SK-N-SH (cell line): ENCODE measurements at regions not wholly inside any gene's neighbourhood (a gene's known extent, or its start where the extent isn't known, plus 50 kb on each side); places are given as distances from the start of the nearest gene placed in this dataset.

Source experiments
- CTCF ChIA-PET: fragments of 300-600, 350-600 bp; formaldehyde crosslinking; extraction: SDS; loops from one replicate; lab custom pipeline; 2021; lab: Yijun Ruan, JAX
- POLR2A ChIA-PET: fragments of 350-600 bp; sonication (Branson Sonifier 250); formaldehyde crosslinking; extraction: SDS; loops from one replicate; lab custom pipeline; 2020; ENCODE audit warnings: antibody characterized with exemption, inconsistent platforms; lab: Yijun Ruan, JAX
- DNase-seq: peaks from one replicate; pipeline ENCODE4 v3.0.0; 2012
- H2AFZ ChIP-seq: fragments of 200-600 bp; sonication (generic); 2 replicates; pipeline ENCODE4 v1.8.1; 2016; ENCODE audit warnings: antibody characterized with exemption, mild to moderate bottlenecking, low read depth
- H3F3A ChIP-seq: fragments of 200-600 bp; sonication (generic); replicated peaks from 2 replicates; pipeline ENCODE3; 2016; ENCODE audit warnings: antibody characterized with exemption, mild to moderate bottlenecking; ENCODE audit not compliant: insufficient read depth
- H3K27ac ChIP-seq, 2 experiments: fragments of 200-500 bp in 1 of 2; fragments of 200-600 bp in 1 of 2; sonication (Bioruptor generic) in 1 of 2; sonication (generic), shearing (Covaris generic) in 1 of 2; 2 replicates each; pipeline versions ENCODE4 v1.5.1 to v1.6.1; 2014 to 2016; ENCODE audit warnings: low read depth in 2 of 2, inconsistent platforms in 1 of 2, low read length in 1 of 2, mild to moderate bottlenecking in 1 of 2, mixed read lengths in 1 of 2
- H3K27me3 ChIP-seq: fragments of 200-600 bp; sonication (generic), shearing (Covaris generic); 2 replicates; pipeline ENCODE4 v1.6.1; 2016; ENCODE audit warnings: mixed run types; ENCODE audit not compliant: insufficient read depth
- H3K36me3 ChIP-seq, 2 experiments: fragments of 200-500 bp in 1 of 2; fragments of 200-600 bp in 1 of 2; sonication (Bioruptor generic) in 1 of 2; sonication (generic) in 1 of 2; replicated peaks in 1 of 2; 2 replicates each; pipeline versions ENCODE3 to v1.5.1; 2014 to 2016; ENCODE audit warnings: low read length in 1 of 2, mild to moderate bottlenecking in 1 of 2; ENCODE audit not compliant: insufficient read depth in 2 of 2, control insufficient read depth in 1 of 2
- H3K4me1 ChIP-seq, 2 experiments: fragments of 200-500 bp in 1 of 2; fragments of 200-600 bp in 1 of 2; sonication (Bioruptor generic) in 1 of 2; sonication (generic), shearing (Covaris generic) in 1 of 2; 2 replicates each; pipeline versions ENCODE4 v1.5.1 to v1.6.1; 2014 to 2016; ENCODE audit warnings: low read depth in 1 of 2, low read length in 1 of 2, mixed run types in 1 of 2; ENCODE audit not compliant: insufficient read depth in 2 of 2, control insufficient read depth in 1 of 2
- H3K4me2 ChIP-seq: fragments of 200-600 bp; sonication (generic), shearing (Covaris generic); 2 replicates; pipeline ENCODE4 v1.6.1; 2017; ENCODE audit warnings: mixed run types
- H3K4me3 ChIP-seq, 2 experiments: fragments of 200-500 bp in 1 of 2; fragments of 200-600 bp in 1 of 2; sonication (Bioruptor generic) in 1 of 2; sonication (generic), shearing (Covaris generic) in 1 of 2; 2 replicates each; pipeline versions ENCODE4 v1.5.1 to v1.8.1; 2014 to 2016; ENCODE audit warnings: low read depth in 2 of 2, inconsistent platforms in 1 of 2, low read length in 1 of 2, mild to moderate bottlenecking in 1 of 2, mixed read lengths in 1 of 2, moderate library complexity in 1 of 2
- H3K79me2 ChIP-seq: fragments of 200-600 bp; sonication (generic); 2 replicates; pipeline ENCODE4 v1.8.1; 2017; ENCODE audit warnings: mild to moderate bottlenecking; ENCODE audit not compliant: insufficient read depth
- H3K9ac ChIP-seq: fragments of 200-600 bp; sonication (generic); 2 replicates; pipeline ENCODE4 v1.6.1; 2017; ENCODE audit warnings: mixed run types
- H3K9me2 ChIP-seq: fragments of 200-600 bp; sonication (generic); 2 replicates; pipeline ENCODE4 v1.6.1; 2017; ENCODE audit warnings: mixed run types
- H3K9me3 ChIP-seq: fragments of 200-600 bp; sonication (generic); 2 replicates; pipeline ENCODE4 v1.6.1; 2017; ENCODE audit warnings: mixed run types, mild to moderate bottlenecking, moderate library complexity
- H4K20me1 ChIP-seq: fragments of 200-600 bp; sonication (generic); 2 replicates; pipeline ENCODE4 v1.6.1; 2017; ENCODE audit warnings: mild to moderate bottlenecking, mixed run types; ENCODE audit not compliant: insufficient read depth
- CTCF ChIP-seq: fragments of 200-600 bp; sonication (generic); IDR thresholded peaks from 2 replicates; pipeline ENCODE4 v1.6.1; 2017; ENCODE audit warnings: antibody characterized with exemption, mild to moderate bottlenecking, moderate library complexity
- MEF2A ChIP-seq: IDR thresholded peaks from 2 replicates; pipeline ENCODE4 v1.4.0; 2012; ENCODE audit warnings: low read depth, borderline replicate concordance
- PBX3 ChIP-seq: IDR thresholded peaks from 2 replicates; pipeline ENCODE4; 2012
- RAD21 ChIP-seq: IDR thresholded peaks from 2 replicates; pipeline ENCODE4 v1.6.1; 2012; ENCODE audit warnings: mild to moderate bottlenecking, low read length
- REST ChIP-seq: IDR thresholded peaks from 2 replicates; pipeline ENCODE4 v1.6.1; 2012; ENCODE audit warnings: mild to moderate bottlenecking, low read depth, low read length, moderate library complexity
- RFX5 ChIP-seq: IDR thresholded peaks from 2 replicates; pipeline ENCODE4 v1.6.1; 2012; ENCODE audit warnings: mild to moderate bottlenecking, improper control_type of control experiment, low read length
- RXRA ChIP-seq: IDR thresholded peaks from 2 replicates; pipeline ENCODE4 v1.4.0; 2012; ENCODE audit warnings: low read depth, mild to moderate bottlenecking, borderline replicate concordance
- SIN3A ChIP-seq: IDR thresholded peaks from 2 replicates; pipeline ENCODE4 v1.6.1; 2012; ENCODE audit warnings: low read depth, mild to moderate bottlenecking, low read length, moderate library complexity, borderline replicate concordance
- SMC3 ChIP-seq: IDR thresholded peaks from 2 replicates; pipeline ENCODE4 v1.6.1; 2012; ENCODE audit warnings: low read depth, low read length, improper control_type of control experiment
- TAF1 ChIP-seq: IDR thresholded peaks from 2 replicates; pipeline ENCODE4 v1.6.1; 2012; ENCODE audit warnings: low read depth, mild to moderate bottlenecking, low read length, moderate library complexity, borderline replicate concordance
- TCF12 ChIP-seq: IDR thresholded peaks from 2 replicates; pipeline ENCODE4 v1.4.0; 2012
- TEAD4 ChIP-seq: IDR thresholded peaks from 2 replicates; pipeline ENCODE4 v1.4.0; 2012; ENCODE audit warnings: mild to moderate bottlenecking, borderline replicate concordance; ENCODE audit not compliant: insufficient read depth
- USF1 ChIP-seq: IDR thresholded peaks from 2 replicates; pipeline ENCODE4 v1.4.0; 2012; ENCODE audit warnings: low read depth, borderline replicate concordance
- USF2 ChIP-seq: fragments of 150-350 bp; IDR thresholded peaks from 2 replicates; pipeline ENCODE4 v1.6.1; 2017; ENCODE audit warnings: antibody characterized with exemption, low read length, low read depth, borderline replicate concordance
- YY1 ChIP-seq: IDR thresholded peaks from 2 replicates; pipeline ENCODE4 v1.4.0; 2012; ENCODE audit warnings: low read depth, mild to moderate bottlenecking
- WGBS: methylation state at CpG from one replicate; pipeline ENCODE4 v1.1.6; 2017; ENCODE audit warnings: low lambda C conversion rate; 5-methylcytosine and 5-hydroxymethylcytosine counted together

- Histone ChIP-seq H3F3A (peaks cover 20% of the 10 kb centered on the region), H3K9me3 (no peaks in the 10 kb centered on the region), H2AFZ (no peak overlapping the region), H3K9me2 (no peaks in the 10 kb centered on the region), H3K4me3 (no peak overlapping the region), H3K4me2 (no peak overlapping the region), H4K20me1 (no peaks in the 10 kb centered on the region), H3K36me3 (peaks cover 0 to 3% of the 10 kb centered on the region in 2 experiments), H3K4me1 (peaks cover 6% of the 10 kb centered on the region in 2 experiments; a peak in 3 of 4 replicates), H3K79me2 (peaks cover 31% of the 10 kb centered on the region), H3K27me3 (no peaks in the 10 kb centered on the region), H3K27ac (peak overlapping the region in 1 of 2 experiments; percentile 18; a peak in 1 of 4 replicates), H3K9ac (no peak overlapping the region)
- WGBS = 76% methylated on average over 8 of the region's 8 CpGs
- no peak for DNase-seq
- TF ChIP-seq SMC3 (no peak), USF2 (no peak), RXRA (no peak), PBX3 (no peak), RFX5 (no peak), USF1 (no peak), MEF2A (no peak), TEAD4 (no peak), SIN3A (no peak), CTCF (no peak), TAF1 (no peak), TCF12 (no peak), YY1 (no peak), RAD21 (no peak), REST (no peak)
- POLR2A ChIA-PET = no interaction called here
- CTCF ChIA-PET = interaction anchor here (1.5 kb wide), 1 partner anchor 68 kb away, joined by 6 read pairs; no protein-coding TSS in a partner anchor
These were observed 110.2 kb upstream of the HNRNPU start for GRCh38 chr1:244974550-244974949.
